ENCODE measurements at regions not wholly inside any gene's neighbourhood (a gene's known extent, or its start where the extent isn't known, plus 50 kb on each side); places are given as distances from the start of the nearest gene placed in this dataset.

GRCh38 chr3:23748398-23749110 is 57.2 kb upstream of the UBE2E1 start:
- peak; percentile 40 for DNase-seq

GRCh38 chr3:23749609-23750008 is 56.1 kb upstream of the UBE2E1 start:
- DNase-seq: no peak

- DNase-seq: no peak
Observed at GRCh38 chr3:23750573-23751210, 55.1 kb upstream of the UBE2E1 start.

GRCh38 chr3:23751212-23751723 is 54.5 kb upstream of the UBE2E1 start:
- DNase-seq: no peak

- DNase-seq: no peak
Observed at GRCh38 chr3:23752126-23752525, 53.6 kb upstream of the UBE2E1 start.

- DNase-seq: no peak
Observed at GRCh38 chr3:23754215-23754614, 51.5 kb upstream of the UBE2E1 start.
